A549 (cell line): ENCODE measurements at regions not wholly inside any gene's neighbourhood (a gene's known extent, or its start where the extent isn't known, plus 50 kb on each side); places are given as distances from the start of the nearest gene placed in this dataset.

ENCODE experiments used
- BHLHE40 ChIP-seq: IDR thresholded peaks from 2 replicates; pipeline ENCODE4 v1.6.1; 2012; ENCODE audit warnings: low read depth, low read length, inconsistent platforms
- CBX2 ChIP-seq: fragments of 200-600 bp; sonication (generic); IDR thresholded peaks from 2 replicates; pipeline ENCODE4 v1.6.1; 2016; ENCODE audit warnings: low read depth, mild to moderate bottlenecking, borderline replicate concordance
- EHF ChIP-seq: fragments of 250-450 bp; sonication (Bioruptor Pico); IDR thresholded peaks from 2 replicates; pipeline ENCODE4 v1.5.0; 2020; ENCODE audit warnings: mild to moderate bottlenecking
- EP300 ChIP-seq, 2 experiments: fragments of >200 bp; sonication (Bioruptor Twin); formaldehyde crosslinking; IDR thresholded peaks; 2 replicates in 1 of 2; 3 replicates in 1 of 2; pipeline ENCODE4 v1.6.1; 2016 to 2017
- HMGXB4 ChIP-seq: fragments of 250-450 bp; sonication (Bioruptor Pico); IDR thresholded peaks from 2 replicates; pipeline ENCODE4 v1.5.0; 2021; ENCODE audit warnings: mild to moderate bottlenecking, moderate library complexity, borderline replicate concordance
- MYC ChIP-seq: IDR thresholded peaks from 2 replicates; pipeline ENCODE4 v1.6.1; 2012; ENCODE audit warnings: mild to moderate bottlenecking, inconsistent platforms, low read length, improper control_type of control experiment, borderline replicate concordance
- NFE2L2 ChIP-seq: fragments of 150-350 bp; conservative IDR thresholded peaks from 2 replicates; pipeline ENCODE4 v1.6.1; 2014; ENCODE audit warnings: low read length
- POLR2A ChIP-seq: IDR thresholded peaks from 2 replicates; pipeline ENCODE4 v1.6.1; 2012; ENCODE audit warnings: mild to moderate bottlenecking, low read length
- TF ChIP-seq, protein P1 (sequence below): fragments of >200 bp; sonication (Bioruptor Twin); formaldehyde crosslinking; IDR thresholded peaks from 3 replicates; pipeline ENCODE4 v1.5.1; 2016
- TF ChIP-seq, protein P2 (sequence below): IDR thresholded peaks from 2 replicates; pipeline ENCODE4 v1.6.1; 2012

GRCh38 chr4:58551676-58552075 is 1441.5 kb upstream of the IGFBP7 start:
- TF ChIP-seq HMGXB4 (CRISPR knock-in tag) (no peak), POLR2A (no peak), NFE2L2 (no peak), MYC (no peak), EHF (CRISPR knock-in tag) (no peak), BHLHE40 (no peak), EP300 (IDR thresholded peaks at IDR 0.05) (no peak), CBX2 (no peak)
- TF ChIP-seq, protein P1, sequence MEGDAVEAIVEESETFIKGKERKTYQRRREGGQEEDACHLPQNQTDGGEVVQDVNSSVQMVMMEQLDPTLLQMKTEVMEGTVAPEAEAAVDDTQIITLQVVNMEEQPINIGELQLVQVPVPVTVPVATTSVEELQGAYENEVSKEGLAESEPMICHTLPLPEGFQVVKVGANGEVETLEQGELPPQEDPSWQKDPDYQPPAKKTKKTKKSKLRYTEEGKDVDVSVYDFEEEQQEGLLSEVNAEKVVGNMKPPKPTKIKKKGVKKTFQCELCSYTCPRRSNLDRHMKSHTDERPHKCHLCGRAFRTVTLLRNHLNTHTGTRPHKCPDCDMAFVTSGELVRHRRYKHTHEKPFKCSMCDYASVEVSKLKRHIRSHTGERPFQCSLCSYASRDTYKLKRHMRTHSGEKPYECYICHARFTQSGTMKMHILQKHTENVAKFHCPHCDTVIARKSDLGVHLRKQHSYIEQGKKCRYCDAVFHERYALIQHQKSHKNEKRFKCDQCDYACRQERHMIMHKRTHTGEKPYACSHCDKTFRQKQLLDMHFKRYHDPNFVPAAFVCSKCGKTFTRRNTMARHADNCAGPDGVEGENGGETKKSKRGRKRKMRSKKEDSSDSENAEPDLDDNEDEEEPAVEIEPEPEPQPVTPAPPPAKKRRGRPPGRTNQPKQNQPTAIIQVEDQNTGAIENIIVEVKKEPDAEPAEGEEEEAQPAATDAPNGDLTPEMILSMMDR = no peak
- TF ChIP-seq, protein P2, sequence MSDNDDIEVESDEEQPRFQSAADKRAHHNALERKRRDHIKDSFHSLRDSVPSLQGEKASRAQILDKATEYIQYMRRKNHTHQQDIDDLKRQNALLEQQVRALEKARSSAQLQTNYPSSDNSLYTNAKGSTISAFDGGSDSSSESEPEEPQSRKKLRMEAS = no peak
